ENCODE measurements at regions not wholly inside any gene's neighbourhood (a gene's known extent, or its start where the extent isn't known, plus 50 kb on each side); places are given as distances from the start of the nearest gene placed in this dataset.
A peak's percentile ranks its signal among the peaks of the same experiment; 100 is the strongest.

DNA sequence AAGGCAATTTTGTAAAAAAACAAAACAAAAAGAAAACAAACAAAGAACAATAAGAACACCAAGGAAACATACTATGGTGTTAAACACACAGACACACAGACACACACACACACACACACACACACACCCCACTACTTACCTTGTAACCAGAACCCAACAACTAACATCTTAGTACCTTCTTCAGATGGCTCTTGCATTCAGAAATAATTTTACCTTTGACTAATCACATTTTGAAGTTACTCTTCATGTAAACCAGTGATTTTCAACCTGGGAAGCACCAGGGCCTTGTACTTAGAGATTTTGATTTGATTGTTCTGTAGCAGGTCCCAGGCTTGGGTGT lies 87.5 kb downstream of the AQP4 start:
- H3K27me3 ChIP-seq (ENCODE audit: control insufficient read depth in 2 of 2, insufficient read depth in 2 of 2, low read length in 2 of 2), result no peaks in the 10 kb centered on the region
- no peak overlapping the region for H3K4me3 ChIP-seq (replicated peaks in 1 of 3; ENCODE audit: low read depth in 2 of 3, low read length in 3 of 3)
- H3K9ac ChIP-seq (ENCODE audit: insufficient read depth, low read length, poor library complexity, severe bottlenecking), result no peak overlapping the region
- H3K79me2 ChIP-seq (ENCODE audit: insufficient read depth, low read length), result no peaks in the 10 kb centered on the region
- peaks cover 32 to 54% of the 10 kb centered on the region in 2 donors for H3K4me1 ChIP-seq (ENCODE audit: control insufficient read depth in 1 of 2, insufficient read depth in 2 of 2, low read length in 2 of 2)
- Mint-ChIP-seq H3K9me3 (peaks cover 0 to 2% (median 0%) of the 10 kb centered on the region in 7 donors), H3K27ac (no peak overlapping the region), H3K4me1 (peaks cover 51% of the 10 kb centered on the region), H3K27me3 (ENCODE audit: low read depth in 3 of 3) (no peaks in the 10 kb centered on the region), H3K36me3 (no peaks in the 10 kb centered on the region), H3K4me3 (no peak overlapping the region)
- no peak overlapping the region for H3K4me2 ChIP-seq (replicated peaks; ENCODE audit: extremely low read depth, low read length, poor library complexity, severe bottlenecking)
- H3K9me3 ChIP-seq (replicated peaks in 1 of 2; ENCODE audit: control insufficient read depth in 1 of 2, insufficient read depth in 1 of 2, low read length in 2 of 2), result no peaks in the 10 kb centered on the region
- H3K27ac ChIP-seq (ENCODE audit: low read depth in 1 of 2, low read length in 2 of 2), result no peak overlapping the region
- intact Hi-C loops (cut with micrococcal nuclease), result loop anchor here in 1 of 2 donors (10.0 kb wide), 1 partner anchor 153 kb away; no protein-coding TSS in a partner anchor
- H2AFZ ChIP-seq (ENCODE audit: insufficient read depth, low read depth, low read length, poor library complexity, severe bottlenecking), result no peak overlapping the region
- TF ChIP-seq, protein P1, sequence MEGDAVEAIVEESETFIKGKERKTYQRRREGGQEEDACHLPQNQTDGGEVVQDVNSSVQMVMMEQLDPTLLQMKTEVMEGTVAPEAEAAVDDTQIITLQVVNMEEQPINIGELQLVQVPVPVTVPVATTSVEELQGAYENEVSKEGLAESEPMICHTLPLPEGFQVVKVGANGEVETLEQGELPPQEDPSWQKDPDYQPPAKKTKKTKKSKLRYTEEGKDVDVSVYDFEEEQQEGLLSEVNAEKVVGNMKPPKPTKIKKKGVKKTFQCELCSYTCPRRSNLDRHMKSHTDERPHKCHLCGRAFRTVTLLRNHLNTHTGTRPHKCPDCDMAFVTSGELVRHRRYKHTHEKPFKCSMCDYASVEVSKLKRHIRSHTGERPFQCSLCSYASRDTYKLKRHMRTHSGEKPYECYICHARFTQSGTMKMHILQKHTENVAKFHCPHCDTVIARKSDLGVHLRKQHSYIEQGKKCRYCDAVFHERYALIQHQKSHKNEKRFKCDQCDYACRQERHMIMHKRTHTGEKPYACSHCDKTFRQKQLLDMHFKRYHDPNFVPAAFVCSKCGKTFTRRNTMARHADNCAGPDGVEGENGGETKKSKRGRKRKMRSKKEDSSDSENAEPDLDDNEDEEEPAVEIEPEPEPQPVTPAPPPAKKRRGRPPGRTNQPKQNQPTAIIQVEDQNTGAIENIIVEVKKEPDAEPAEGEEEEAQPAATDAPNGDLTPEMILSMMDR (IDR thresholded peaks at IDR 0.05), result no peak
- H4K20me1 ChIP-seq (ENCODE audit: insufficient read depth, low read length), result no peaks in the 10 kb centered on the region
- H3K36me3 ChIP-seq (replicated peaks in 1 of 2; ENCODE audit: control insufficient read depth in 1 of 2, insufficient read depth in 2 of 2, low read length in 2 of 2), result no peaks in the 10 kb centered on the region
- DNase-seq, result no peak

DNA sequence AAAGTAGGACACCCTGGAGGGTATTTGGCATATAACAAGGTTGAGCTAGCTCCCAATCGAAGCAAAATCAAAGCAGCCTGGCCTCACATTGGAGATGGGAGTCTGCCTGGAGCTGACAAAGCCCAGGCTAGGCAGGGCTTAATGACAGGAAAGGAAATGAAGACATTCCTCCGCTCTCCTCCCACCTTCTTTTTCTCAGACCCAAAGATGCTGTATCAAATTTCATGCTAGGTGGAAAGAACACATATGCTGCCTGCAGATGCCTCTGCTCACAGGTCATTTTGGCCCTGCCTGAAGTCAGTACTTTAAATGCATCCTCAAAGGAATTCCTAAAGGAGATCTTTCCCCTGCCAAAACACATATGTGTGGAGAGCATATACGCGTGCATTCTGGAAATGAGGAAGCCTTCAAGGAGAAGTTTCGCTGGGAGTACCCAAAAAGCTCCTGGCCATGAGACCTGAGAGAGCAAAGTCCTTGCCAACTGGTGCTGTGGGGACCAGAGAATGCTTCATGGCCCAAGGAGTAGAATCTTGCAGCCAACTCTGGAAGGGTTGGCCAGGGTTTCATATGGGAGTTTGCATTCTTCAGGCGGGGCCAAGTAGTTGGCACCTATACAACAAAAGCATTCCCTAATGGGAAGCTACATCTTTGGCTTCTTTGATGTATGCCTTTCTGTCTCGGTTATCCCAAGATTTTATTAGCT lies 88.0 kb downstream of the AQP4 start:
- Mint-ChIP-seq H3K27ac (no peak overlapping the region), H3K27me3 (ENCODE audit: low read depth in 3 of 3) (no peaks in the 10 kb centered on the region), H3K36me3 (no peaks in the 10 kb centered on the region), H3K4me3 (peak overlapping the region in 1 of 2 donors; percentile 63), H3K9me3 (peaks cover 0 to 2% (median 0%) of the 10 kb centered on the region in 7 donors), H3K4me1 (peaks cover 51% of the 10 kb centered on the region)
- WGBS (ENCODE audit: insufficient coverage), result 42% methylated on average over 2 of the region's 7 CpGs
- DNase-seq, result no peak
- no peak overlapping the region for H2AFZ ChIP-seq (ENCODE audit: insufficient read depth, low read depth, low read length, poor library complexity, severe bottlenecking)
- H3K9ac ChIP-seq (ENCODE audit: insufficient read depth, low read length, poor library complexity, severe bottlenecking), result no peak overlapping the region
- H3K36me3 ChIP-seq (replicated peaks in 1 of 2; ENCODE audit: control insufficient read depth in 1 of 2, insufficient read depth in 2 of 2, low read length in 2 of 2), result no peaks in the 10 kb centered on the region
- H3K4me1 ChIP-seq (ENCODE audit: control insufficient read depth in 1 of 2, insufficient read depth in 2 of 2, low read length in 2 of 2), result peaks cover 32 to 54% of the 10 kb centered on the region in 2 donors
- intact Hi-C loops (cut with micrococcal nuclease), result loop anchor here in 1 of 2 donors (10.0 kb wide), 1 partner anchor 153 kb away; no protein-coding TSS in a partner anchor
- no peaks in the 10 kb centered on the region for H3K79me2 ChIP-seq (ENCODE audit: insufficient read depth, low read length)
- TF ChIP-seq, protein P1 (IDR thresholded peaks at IDR 0.05), result no peak
- H3K4me3 ChIP-seq (replicated peaks in 1 of 3; ENCODE audit: low read depth in 2 of 3, low read length in 3 of 3), result peak overlapping the region in 1 of 3 experiments; percentile 26
- no peaks in the 10 kb centered on the region for H3K9me3 ChIP-seq (replicated peaks in 1 of 2; ENCODE audit: control insufficient read depth in 1 of 2, insufficient read depth in 1 of 2, low read length in 2 of 2)
- no peaks in the 10 kb centered on the region for H3K27me3 ChIP-seq (ENCODE audit: control insufficient read depth in 2 of 2, insufficient read depth in 2 of 2, low read length in 2 of 2)
- no peaks in the 10 kb centered on the region for H4K20me1 ChIP-seq (ENCODE audit: insufficient read depth, low read length)
- no peak overlapping the region for H3K27ac ChIP-seq (ENCODE audit: low read depth in 1 of 2, low read length in 2 of 2)
- H3K4me2 ChIP-seq (replicated peaks; ENCODE audit: extremely low read depth, low read length, poor library complexity, severe bottlenecking), result peak overlapping the region; percentile 58

All from CD14-positive monocyte (primary cell).